ENCODE measurements at regions not wholly inside any gene's neighbourhood (a gene's known extent, or its start where the extent isn't known, plus 50 kb on each side); places are given as distances from the start of the nearest gene placed in this dataset.

GRCh38 chr17:77745702-77746101, 212.8 kb upstream of the TNRC6C start:
- Histone ChIP-seq H3K4me1 (ENCODE audit: control insufficient read depth, insufficient read depth, low read length) (peaks cover 3% of the 10 kb centered on the region), H3K27me3 (ENCODE audit: control insufficient read depth, insufficient read depth, low read length) (no peaks in the 10 kb centered on the region), H3K27ac (ENCODE audit: low read length) (no peak overlapping the region), H3K36me3 (ENCODE audit: control insufficient read depth, insufficient read depth, low read length) (no peaks in the 10 kb centered on the region), H3K4me3 (ENCODE audit: low read length) (no peak overlapping the region), H3K9me3 (ENCODE audit: control insufficient read depth, insufficient read depth, low read length) (no peaks in the 10 kb centered on the region)
- no CpG with 5 or more reads among the region's 2 CpGs for WGBS (ENCODE audit: insufficient coverage, insufficient read length)
- DNase-seq (ENCODE audit: low read depth, low spot score), result no peak

DNA sequence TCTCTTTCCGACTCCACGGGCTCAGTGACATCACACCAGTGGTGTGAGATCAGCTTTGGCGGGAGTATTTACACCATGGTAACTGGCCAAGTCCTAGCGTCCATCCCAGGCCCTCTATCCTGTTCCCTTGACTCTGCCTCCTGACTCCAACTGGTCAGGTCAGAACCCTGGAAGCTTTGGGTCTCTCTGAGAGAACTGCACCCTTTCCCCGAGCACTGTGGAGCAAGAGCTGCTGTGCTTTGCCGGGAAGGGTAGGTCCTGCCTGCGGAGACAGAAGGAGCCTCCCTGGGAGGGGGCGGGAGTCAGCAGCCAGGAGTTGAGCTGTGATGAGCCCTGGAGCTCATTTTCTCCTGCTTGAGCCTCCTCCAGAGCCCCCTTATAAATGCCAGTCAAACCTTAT, 212.1 kb upstream of the TNRC6C start:
- WGBS (ENCODE audit: insufficient coverage, insufficient read length), result no CpG with 5 or more reads among the region's 8 CpGs
- DNase-seq (ENCODE audit: low read depth, low spot score), result no peak
- H3K27ac ChIP-seq (ENCODE audit: low read length), result no peak overlapping the region
- H3K4me1 ChIP-seq (ENCODE audit: control insufficient read depth, insufficient read depth, low read length), result peaks cover 3% of the 10 kb centered on the region
- no peaks in the 10 kb centered on the region for H3K9me3 ChIP-seq (ENCODE audit: control insufficient read depth, insufficient read depth, low read length)
- H3K4me3 ChIP-seq (ENCODE audit: low read length), result no peak overlapping the region
- no peaks in the 10 kb centered on the region for H3K36me3 ChIP-seq (ENCODE audit: control insufficient read depth, insufficient read depth, low read length)
- H3K27me3 ChIP-seq (ENCODE audit: control insufficient read depth, insufficient read depth, low read length), result no peaks in the 10 kb centered on the region

- Histone ChIP-seq H3K27me3 (ENCODE audit: control insufficient read depth, insufficient read depth, low read length) (no peaks in the 10 kb centered on the region), H3K4me1 (ENCODE audit: control insufficient read depth, insufficient read depth, low read length) (peaks cover 3% of the 10 kb centered on the region), H3K4me3 (ENCODE audit: low read length) (no peak overlapping the region), H3K27ac (ENCODE audit: low read length) (no peak overlapping the region), H3K36me3 (ENCODE audit: control insufficient read depth, insufficient read depth, low read length) (no peaks in the 10 kb centered on the region), H3K9me3 (ENCODE audit: control insufficient read depth, insufficient read depth, low read length) (no peaks in the 10 kb centered on the region)
- DNase-seq (ENCODE audit: low read depth, low spot score), result no peak
- WGBS (ENCODE audit: insufficient coverage, insufficient read length), result no CpG with 5 or more reads among the region's 8 CpGs
Observed at GRCh38 chr17:77746896-77747554, 211.5 kb upstream of the TNRC6C start.

DNA sequence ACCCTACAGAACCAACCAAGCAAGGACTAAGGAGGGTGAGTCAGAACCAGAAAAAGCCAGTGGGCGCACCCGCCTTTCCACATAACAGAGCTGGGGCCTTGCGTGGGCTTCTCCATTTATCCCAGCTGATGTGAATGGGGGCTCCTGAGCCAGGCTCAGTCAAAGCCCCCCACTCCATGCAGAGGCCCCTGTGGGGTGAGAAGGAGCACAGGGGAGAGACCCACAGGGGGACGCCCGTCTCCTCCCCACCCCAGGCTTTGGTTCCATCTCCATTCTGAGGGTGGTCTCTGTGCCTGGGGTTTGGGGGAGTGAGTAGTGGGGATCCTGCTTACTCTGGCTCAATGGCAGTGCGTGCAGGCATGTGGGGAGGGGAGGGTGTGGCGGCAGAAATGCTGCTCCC, 210.1 kb upstream of the TNRC6C start:
- no peaks in the 10 kb centered on the region for H3K27me3 ChIP-seq (ENCODE audit: control insufficient read depth, insufficient read depth, low read length)
- no peaks in the 10 kb centered on the region for H3K9me3 ChIP-seq (ENCODE audit: control insufficient read depth, insufficient read depth, low read length)

DNA sequence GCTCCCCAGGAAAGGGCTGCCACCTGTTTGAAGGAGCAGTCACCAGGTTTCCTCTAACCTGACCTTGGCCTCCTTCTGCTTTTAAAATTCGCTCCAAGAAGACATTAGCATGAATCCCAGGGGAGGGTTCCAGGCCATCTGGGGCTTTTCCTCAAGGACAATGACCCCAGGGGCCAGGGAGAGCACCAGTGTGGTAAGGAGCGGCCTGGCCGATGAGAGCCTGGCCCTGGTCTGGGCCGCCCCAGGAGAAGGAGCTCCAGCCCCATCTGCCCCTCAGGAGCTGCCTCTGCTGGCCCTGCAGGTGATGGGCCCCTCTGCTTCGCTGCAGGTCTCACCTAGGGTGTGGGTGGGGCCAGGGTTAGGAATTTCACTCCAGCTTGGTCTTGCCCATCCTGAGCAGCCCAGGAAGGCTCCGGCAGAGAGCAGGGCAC, 209.2 kb upstream of the TNRC6C start:
- Histone ChIP-seq H3K4me3 (ENCODE audit: low read length) (no peak overlapping the region), H3K4me1 (ENCODE audit: control insufficient read depth, insufficient read depth, low read length) (peaks cover 3% of the 10 kb centered on the region), H3K27me3 (ENCODE audit: control insufficient read depth, insufficient read depth, low read length) (no peaks in the 10 kb centered on the region), H3K9me3 (ENCODE audit: control insufficient read depth, insufficient read depth, low read length) (no peaks in the 10 kb centered on the region), H3K36me3 (ENCODE audit: control insufficient read depth, insufficient read depth, low read length) (no peaks in the 10 kb centered on the region), H3K27ac (ENCODE audit: low read length) (no peak overlapping the region)
- no peak for DNase-seq (ENCODE audit: low read depth, low spot score)
- no CpG with 5 or more reads among the region's 6 CpGs for WGBS (ENCODE audit: insufficient coverage, insufficient read length)

More for the DNA sequence above, 210.1 kb upstream of the TNRC6C start:
- WGBS (ENCODE audit: insufficient coverage, insufficient read length), result no CpG with 5 or more reads among the region's 7 CpGs
- Histone ChIP-seq H3K36me3 (ENCODE audit: control insufficient read depth, insufficient read depth, low read length) (no peaks in the 10 kb centered on the region), H3K4me1 (ENCODE audit: control insufficient read depth, insufficient read depth, low read length) (peaks cover 1% of the 10 kb centered on the region), H3K4me3 (ENCODE audit: low read length) (no peak overlapping the region), H3K27ac (ENCODE audit: low read length) (no peak overlapping the region)
- no peak for DNase-seq (ENCODE audit: low read depth, low spot score)

GRCh38 chr17:77749989-77750388, 208.5 kb upstream of the TNRC6C start:
- peaks cover 3% of the 10 kb centered on the region for H3K4me1 ChIP-seq (ENCODE audit: control insufficient read depth, insufficient read depth, low read length)
- H3K27ac ChIP-seq (ENCODE audit: low read length), result no peak overlapping the region
- no peaks in the 10 kb centered on the region for H3K9me3 ChIP-seq (ENCODE audit: control insufficient read depth, insufficient read depth, low read length)
- no peak overlapping the region for H3K4me3 ChIP-seq (ENCODE audit: low read length)
- no CpG with 5 or more reads among the region's 7 CpGs for WGBS (ENCODE audit: insufficient coverage, insufficient read length)
- DNase-seq (ENCODE audit: low read depth, low spot score), result no peak
- H3K36me3 ChIP-seq (ENCODE audit: control insufficient read depth, insufficient read depth, low read length), result no peaks in the 10 kb centered on the region
- H3K27me3 ChIP-seq (ENCODE audit: control insufficient read depth, insufficient read depth, low read length), result no peaks in the 10 kb centered on the region

DNA sequence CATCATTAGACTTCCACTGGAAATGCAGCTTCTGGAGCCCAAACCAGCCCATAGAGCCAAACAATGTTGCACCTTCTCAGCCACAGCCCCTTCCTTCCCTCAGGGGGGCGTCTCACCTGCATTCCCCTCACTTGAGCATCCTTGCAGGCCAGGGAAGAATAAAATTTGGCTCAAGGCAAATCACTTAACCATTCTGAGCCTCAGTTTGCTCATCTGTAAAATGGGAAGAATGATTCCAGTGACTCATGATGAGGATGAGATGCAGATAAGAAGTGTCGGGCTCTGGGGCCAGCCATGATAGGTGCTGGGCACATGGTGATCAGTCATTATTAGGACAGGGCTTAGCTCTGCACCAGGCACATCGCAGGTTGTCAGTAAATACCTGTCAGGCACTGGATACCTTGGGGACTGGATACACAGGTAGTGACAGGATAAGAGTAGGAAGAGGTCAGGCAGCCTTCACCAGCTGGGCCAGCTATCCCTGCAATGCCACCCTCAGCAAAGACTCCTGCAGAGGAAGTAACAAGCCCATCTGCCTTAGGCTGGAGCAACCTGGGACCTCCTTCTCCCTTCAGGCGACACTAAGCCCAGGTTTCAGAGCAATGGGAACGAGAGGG, 208.0 kb upstream of the TNRC6C start:
- no CpG with 5 or more reads among the region's 5 CpGs for WGBS (ENCODE audit: insufficient coverage, insufficient read length)
- H3K9me3 ChIP-seq (ENCODE audit: control insufficient read depth, insufficient read depth, low read length), result no peaks in the 10 kb centered on the region
- H3K4me3 ChIP-seq (ENCODE audit: low read length), result no peak overlapping the region
- H3K27ac ChIP-seq (ENCODE audit: low read length), result no peak overlapping the region
- no peaks in the 10 kb centered on the region for H3K27me3 ChIP-seq (ENCODE audit: control insufficient read depth, insufficient read depth, low read length)
- no peaks in the 10 kb centered on the region for H3K36me3 ChIP-seq (ENCODE audit: control insufficient read depth, insufficient read depth, low read length)
- peaks cover 3% of the 10 kb centered on the region for H3K4me1 ChIP-seq (ENCODE audit: control insufficient read depth, insufficient read depth, low read length)
- no peak for DNase-seq (ENCODE audit: low read depth, low spot score)

GRCh38 chr17:77753246-77753645, 205.3 kb upstream of the TNRC6C start:
- Histone ChIP-seq H3K4me3 (ENCODE audit: low read length) (no peak overlapping the region), H3K27ac (ENCODE audit: low read length) (no peak overlapping the region), H3K9me3 (ENCODE audit: control insufficient read depth, insufficient read depth, low read length) (no peaks in the 10 kb centered on the region), H3K36me3 (ENCODE audit: control insufficient read depth, insufficient read depth, low read length) (no peaks in the 10 kb centered on the region), H3K4me1 (ENCODE audit: control insufficient read depth, insufficient read depth, low read length) (peaks cover 2% of the 10 kb centered on the region; the same call in 1 of the 2 replicates), H3K27me3 (ENCODE audit: control insufficient read depth, insufficient read depth, low read length) (no peaks in the 10 kb centered on the region)
- WGBS (ENCODE audit: insufficient coverage, insufficient read length), result no CpG with 5 or more reads among the region's 8 CpGs
- DNase-seq (ENCODE audit: low read depth, low spot score), result no peak

- Histone ChIP-seq H3K4me3 (ENCODE audit: low read length) (no peak overlapping the region), H3K4me1 (ENCODE audit: control insufficient read depth, insufficient read depth, low read length) (peaks cover 2% of the 10 kb centered on the region; the same call in 1 of the 2 replicates), H3K9me3 (ENCODE audit: control insufficient read depth, insufficient read depth, low read length) (no peaks in the 10 kb centered on the region), H3K27ac (ENCODE audit: low read length) (no peak overlapping the region), H3K27me3 (ENCODE audit: control insufficient read depth, insufficient read depth, low read length) (no peaks in the 10 kb centered on the region), H3K36me3 (ENCODE audit: control insufficient read depth, insufficient read depth, low read length) (no peaks in the 10 kb centered on the region)
- WGBS (ENCODE audit: insufficient coverage, insufficient read length), result no CpG with 5 or more reads among the region's 12 CpGs
- DNase-seq (ENCODE audit: low read depth, low spot score), result no peak
Observed at GRCh38 chr17:77753691-77754245, 204.7 kb upstream of the TNRC6C start.

- Histone ChIP-seq H3K4me3 (ENCODE audit: low read length) (no peak overlapping the region), H3K27me3 (ENCODE audit: control insufficient read depth, insufficient read depth, low read length) (no peaks in the 10 kb centered on the region), H3K4me1 (ENCODE audit: control insufficient read depth, insufficient read depth, low read length) (peaks cover 2% of the 10 kb centered on the region; the same call in 1 of the 2 replicates), H3K27ac (ENCODE audit: low read length) (no peak overlapping the region), H3K36me3 (ENCODE audit: control insufficient read depth, insufficient read depth, low read length) (no peaks in the 10 kb centered on the region), H3K9me3 (ENCODE audit: control insufficient read depth, insufficient read depth, low read length) (no peaks in the 10 kb centered on the region)
- WGBS (ENCODE audit: insufficient coverage, insufficient read length), result no CpG with 5 or more reads among the region's 5 CpGs
- DNase-seq (ENCODE audit: low read depth, low spot score), result no peak
Observed at GRCh38 chr17:77754956-77755355, 203.5 kb upstream of the TNRC6C start.

Data from iPS DF 6.9 (cell line).